HFFc6 (cell line): ENCODE measurements at regions not wholly inside any gene's neighbourhood (a gene's known extent, or its start where the extent isn't known, plus 50 kb on each side); places are given as distances from the start of the nearest gene placed in this dataset.
A peak's percentile ranks its signal among the peaks of the same experiment; 100 is the strongest.
"Not testable (repeated sequence)": the region's sequence is repeated elsewhere in the genome, so short reads cannot be mapped to it uniquely, and the experiment has no call there.

Experiments
- DNase-seq: peaks from one replicate; pipeline ENCODE4 v3.0.0-alpha.2; 2018
- H3K27ac Mint-ChIP-seq: 2 replicates; pipeline ENCODE4 v1.8.0; 2020; ENCODE audit warnings: mild to moderate bottlenecking, mixed read lengths
- H3K27me3 Mint-ChIP-seq: 2 replicates; pipeline ENCODE4 v1.8.0; 2021; ENCODE audit warnings: mild to moderate bottlenecking, moderate library complexity, mixed read lengths; ENCODE audit not compliant: insufficient read depth
- H3K36me3 Mint-ChIP-seq: 2 replicates; pipeline ENCODE4 v1.8.0; 2021; ENCODE audit warnings: low read depth, mixed read lengths
- H3K4me1 Mint-ChIP-seq: 2 replicates; pipeline ENCODE4 v1.8.0; 2020; ENCODE audit warnings: low read depth, mixed read lengths
- H3K4me3 Mint-ChIP-seq: 2 replicates; pipeline ENCODE4 v1.8.0; 2020; ENCODE audit warnings: mild to moderate bottlenecking, moderate library complexity, mixed read lengths
- H3K9me3 Mint-ChIP-seq: 2 replicates; pipeline ENCODE4 v1.8.0; 2020; ENCODE audit warnings: mild to moderate bottlenecking, mixed read lengths
- TF ChIP-seq, protein P1 (sequence below): fragments of 200-600 bp; sonication (generic); IDR thresholded peaks from 2 replicates; pipeline ENCODE4 v1.5.0; 2021; ENCODE audit warnings: antibody characterized with exemption, mild to moderate bottlenecking

DNA sequence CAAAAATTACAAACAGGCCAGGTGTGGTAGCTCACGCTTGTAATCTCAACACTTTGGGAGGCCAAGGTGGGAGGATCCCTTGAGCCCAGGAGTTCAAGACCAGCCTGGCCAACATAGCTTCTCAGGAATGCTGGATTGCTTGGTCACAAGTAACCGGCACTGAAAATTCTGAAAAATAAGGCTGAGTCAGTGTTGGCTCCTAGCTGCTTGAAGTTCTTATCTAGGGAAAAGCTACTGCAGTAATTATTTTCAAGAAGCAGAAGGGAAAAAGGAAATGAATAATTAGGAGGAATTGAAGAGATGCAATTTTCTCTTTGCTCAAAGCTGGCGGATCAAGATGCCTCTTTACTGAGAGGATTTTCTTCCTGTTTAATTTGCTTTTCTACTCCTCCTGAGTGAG lies 75.0 kb upstream of the GTF3A start:
- peaks cover 31% of the 10 kb centered on the region for H3K4me1 Mint-ChIP-seq
- DNase-seq: peak; percentile 32
- H3K27me3 Mint-ChIP-seq: peaks cover 23% of the 10 kb centered on the region
- H3K9me3 Mint-ChIP-seq: peaks cover 14% of the 10 kb centered on the region
- no peak overlapping the region; the same call in 1 of the 2 replicates for H3K27ac Mint-ChIP-seq
- H3K36me3 Mint-ChIP-seq: peaks cover 5% of the 10 kb centered on the region; the same call in 1 of the 2 replicates
- TF ChIP-seq, protein P1, sequence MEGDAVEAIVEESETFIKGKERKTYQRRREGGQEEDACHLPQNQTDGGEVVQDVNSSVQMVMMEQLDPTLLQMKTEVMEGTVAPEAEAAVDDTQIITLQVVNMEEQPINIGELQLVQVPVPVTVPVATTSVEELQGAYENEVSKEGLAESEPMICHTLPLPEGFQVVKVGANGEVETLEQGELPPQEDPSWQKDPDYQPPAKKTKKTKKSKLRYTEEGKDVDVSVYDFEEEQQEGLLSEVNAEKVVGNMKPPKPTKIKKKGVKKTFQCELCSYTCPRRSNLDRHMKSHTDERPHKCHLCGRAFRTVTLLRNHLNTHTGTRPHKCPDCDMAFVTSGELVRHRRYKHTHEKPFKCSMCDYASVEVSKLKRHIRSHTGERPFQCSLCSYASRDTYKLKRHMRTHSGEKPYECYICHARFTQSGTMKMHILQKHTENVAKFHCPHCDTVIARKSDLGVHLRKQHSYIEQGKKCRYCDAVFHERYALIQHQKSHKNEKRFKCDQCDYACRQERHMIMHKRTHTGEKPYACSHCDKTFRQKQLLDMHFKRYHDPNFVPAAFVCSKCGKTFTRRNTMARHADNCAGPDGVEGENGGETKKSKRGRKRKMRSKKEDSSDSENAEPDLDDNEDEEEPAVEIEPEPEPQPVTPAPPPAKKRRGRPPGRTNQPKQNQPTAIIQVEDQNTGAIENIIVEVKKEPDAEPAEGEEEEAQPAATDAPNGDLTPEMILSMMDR: no peak
- no peak overlapping the region for H3K4me3 Mint-ChIP-seq

DNA sequence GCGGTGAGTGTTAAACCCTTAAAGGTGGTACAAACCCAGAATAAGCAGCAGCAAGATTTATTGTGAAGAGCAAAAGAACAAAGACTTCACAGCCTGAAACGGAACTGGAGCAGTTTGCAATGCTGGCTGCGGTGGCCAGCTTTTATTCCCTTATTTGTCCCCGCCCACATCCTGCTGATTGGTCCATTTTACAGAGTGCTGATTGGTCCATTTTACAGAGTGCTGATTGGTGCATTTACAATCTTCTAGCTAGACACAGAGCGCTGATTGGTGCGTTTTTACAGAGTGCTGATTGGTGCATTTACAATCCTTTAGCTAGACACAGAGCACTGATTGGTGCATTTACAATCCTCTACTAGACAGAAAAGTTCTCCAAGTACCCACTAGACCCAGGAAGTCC lies 73.6 kb upstream of the GTF3A start:
- H3K36me3 Mint-ChIP-seq, H3K27ac Mint-ChIP-seq, H3K4me3 Mint-ChIP-seq, DNase-seq: not testable (repeated sequence)
- Mint-ChIP-seq H3K4me1 (peaks cover 39% of the 10 kb centered on the region), H3K27me3 (peaks cover 16% of the 10 kb centered on the region), H3K9me3 (peaks cover 14% of the 10 kb centered on the region)

DNA sequence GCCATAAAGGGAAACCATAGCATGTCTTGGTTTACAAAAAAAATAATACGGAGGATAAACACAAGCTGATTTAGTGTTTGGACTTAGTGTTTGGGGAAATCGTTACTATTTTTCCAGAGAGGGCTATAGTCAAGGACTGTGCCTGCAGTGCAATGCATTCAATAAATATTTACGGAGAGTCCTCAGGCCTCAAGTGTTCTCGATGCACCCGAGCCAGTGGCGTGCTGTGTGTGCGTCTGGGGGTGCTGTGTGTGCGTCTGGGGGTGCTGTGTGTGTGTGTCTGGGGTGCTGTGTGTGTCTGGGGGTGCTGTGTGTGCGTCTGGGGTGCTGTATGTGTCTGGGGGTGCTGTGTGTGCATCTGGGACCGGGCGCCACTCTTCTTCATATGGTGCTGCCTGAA lies 71.7 kb upstream of the GTF3A start:
- no peak overlapping the region for H3K27ac Mint-ChIP-seq
- H3K9me3 Mint-ChIP-seq: peaks cover 14% of the 10 kb centered on the region
- peaks cover 5% of the 10 kb centered on the region; the same call in 1 of the 2 replicates for H3K36me3 Mint-ChIP-seq
- H3K4me1 Mint-ChIP-seq: peaks cover 45% of the 10 kb centered on the region
- H3K27me3 Mint-ChIP-seq: peaks cover 16% of the 10 kb centered on the region
- TF ChIP-seq, protein P1: no peak
- DNase-seq: no peak
- H3K4me3 Mint-ChIP-seq: peak overlapping the region; percentile 76; the same call in 1 of the 2 replicates

DNA sequence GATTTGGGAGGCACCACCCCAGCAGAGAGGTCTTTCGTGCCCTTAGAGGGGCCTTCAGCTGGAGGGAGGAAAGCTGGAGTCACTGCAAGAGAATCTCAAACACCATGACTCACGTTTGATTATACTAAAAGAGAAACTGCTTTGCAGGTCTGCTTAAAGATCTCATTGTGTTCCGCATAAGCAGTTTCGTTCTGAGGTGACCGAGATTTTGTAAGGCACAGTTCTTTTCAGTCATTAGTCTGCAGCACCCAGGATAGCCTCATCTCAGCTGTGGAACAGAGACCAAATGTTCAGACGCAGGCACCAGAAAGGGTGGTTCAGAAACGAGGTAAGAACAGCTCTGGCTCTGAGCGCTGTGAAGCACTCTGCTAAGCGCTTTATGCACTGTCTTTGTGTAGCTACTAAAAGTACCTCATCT lies 71.2 kb upstream of the GTF3A start:
- DNase-seq: no peak
- Mint-ChIP-seq H3K4me1 (peaks cover 45% of the 10 kb centered on the region), H3K27me3 (peaks cover 11% of the 10 kb centered on the region), H3K9me3 (peaks cover 14% of the 10 kb centered on the region), H3K4me3 (peak overlapping the region; percentile 76), H3K36me3 (peaks cover 5% of the 10 kb centered on the region; the same call in 1 of the 2 replicates), H3K27ac (peak overlapping the region; percentile 49)
- TF ChIP-seq, protein P1: no peak

DNA sequence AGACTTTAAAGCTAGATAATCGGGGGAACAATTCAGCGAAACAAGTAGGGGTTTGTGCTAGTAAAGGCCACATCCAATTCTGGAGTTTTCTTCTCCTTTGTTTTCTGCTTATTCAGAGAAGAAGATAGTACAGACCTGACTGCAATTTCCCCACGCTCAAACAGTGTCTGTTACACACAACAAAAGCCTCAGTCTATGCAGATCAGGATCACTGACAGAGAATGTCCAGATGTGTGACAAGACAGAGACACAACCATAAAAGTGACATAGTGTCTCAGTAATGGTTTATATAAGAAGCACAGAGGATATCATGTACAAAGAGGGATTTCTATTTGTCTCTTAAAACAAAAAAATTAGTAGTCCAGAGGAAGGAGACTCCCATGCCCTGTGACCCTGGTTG lies 70.7 kb upstream of the GTF3A start:
- H3K4me1 Mint-ChIP-seq: peaks cover 45% of the 10 kb centered on the region
- peaks cover 5% of the 10 kb centered on the region; the same call in 1 of the 2 replicates for H3K36me3 Mint-ChIP-seq
- peaks cover 14% of the 10 kb centered on the region for H3K9me3 Mint-ChIP-seq
- peaks cover 8% of the 10 kb centered on the region for H3K27me3 Mint-ChIP-seq
- TF ChIP-seq, protein P1: no peak
- H3K4me3 Mint-ChIP-seq: peak overlapping the region; percentile 76; the same call in 1 of the 2 replicates
- DNase-seq: no peak
- H3K27ac Mint-ChIP-seq: peak overlapping the region; percentile 49; the same call in 1 of the 2 replicates

DNA sequence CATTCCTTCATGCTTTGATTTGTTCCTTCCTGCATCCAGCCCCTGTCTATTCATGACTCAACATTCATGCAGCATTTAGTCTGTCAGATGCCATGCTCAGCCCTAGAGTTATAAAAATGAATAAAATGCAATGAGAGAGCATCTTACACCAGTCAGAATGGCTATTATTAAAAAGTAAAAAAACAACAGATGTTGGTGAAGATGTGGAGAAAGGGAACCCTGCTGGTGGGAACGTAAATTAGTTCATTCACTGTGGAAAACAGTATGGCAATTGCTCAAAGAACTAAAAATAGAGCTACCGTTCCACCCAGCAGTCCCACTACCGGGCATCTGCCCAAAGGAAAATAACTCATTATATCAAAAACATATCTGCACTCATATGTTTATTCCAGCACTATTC lies 70.0 kb upstream of the GTF3A start:
- DNase-seq: peak; percentile 56
- TF ChIP-seq, protein P1: peak; percentile 71
- Mint-ChIP-seq H3K4me3 (no peak overlapping the region; the same call in 1 of the 2 replicates), H3K27ac (no peak overlapping the region), H3K9me3 (peaks cover 14% of the 10 kb centered on the region), H3K4me1 (peaks cover 44% of the 10 kb centered on the region), H3K36me3 (peaks cover 5% of the 10 kb centered on the region; the same call in 1 of the 2 replicates), H3K27me3 (peaks cover 11% of the 10 kb centered on the region)
